ENCODE measurements at regions not wholly inside any gene's neighbourhood (a gene's known extent, or its start where the extent isn't known, plus 50 kb on each side); places are given as distances from the start of the nearest gene placed in this dataset.

- TF ChIP-seq CTCF (IDR thresholded peaks at IDR 0.05) = no peak
- TF ChIP-seq POLR2A (IDR thresholded peaks at IDR 0.05) = no peak
Measured at GRCh38 chr3:170792471-170792870, 77.5 kb downstream of the RPL22L1 start.

All from upper lobe of left lung (tissue), 4 donors.